ENCODE measurements at regions not wholly inside any gene's neighbourhood (a gene's known extent, or its start where the extent isn't known, plus 50 kb on each side); places are given as distances from the start of the nearest gene placed in this dataset.

GRCh38 chr10:131591936-131592335, 280.4 kb upstream of the TCERG1L start:
- TF ChIP-seq POLR2AphosphoS5 (IDR thresholded peaks at IDR 0.05) (no peak), POLR2A (IDR thresholded peaks at IDR 0.05) (no peak), CTCF (IDR thresholded peaks at IDR 0.05) (no peak)
- intact Hi-C loops (cut with DNase I; ENCODE audit: low total_unique reads), result loop anchor here (5.0 kb wide), 1 partner anchor 60 kb away; no protein-coding TSS in a partner anchor
- H3K4me3 ChIP-seq, result no peak overlapping the region
- no peak overlapping the region for H3K27ac ChIP-seq
- DNase-seq (ENCODE audit: low spot score in 2 of 2), result no peak
- H3K4me1 ChIP-seq, result no peaks in the 10 kb centered on the region
- no peaks in the 10 kb centered on the region for H3K36me3 ChIP-seq
- H3K9me3 ChIP-seq, result no peaks in the 10 kb centered on the region
- H3K27me3 ChIP-seq, result peaks cover 0 to 18% of the 10 kb centered on the region in 2 donors

- Histone ChIP-seq H3K4me3 (no peak overlapping the region), H3K9me3 (peaks cover 10 to 14% of the 10 kb centered on the region in 2 donors), H3K27ac (no peak overlapping the region), H3K36me3 (no peaks in the 10 kb centered on the region), H3K27me3 (peaks cover 0 to 11% of the 10 kb centered on the region in 2 donors), H3K4me1 (no peaks in the 10 kb centered on the region)
- TF ChIP-seq POLR2A (IDR thresholded peaks at IDR 0.05), result no peak
- no peak for TF ChIP-seq POLR2AphosphoS5 (IDR thresholded peaks at IDR 0.05)
- no peak for TF ChIP-seq CTCF (IDR thresholded peaks at IDR 0.05)
- no peak for DNase-seq (ENCODE audit: low spot score in 2 of 2)
- intact Hi-C loops (cut with DNase I; ENCODE audit: low total_unique reads), result no loop called here
Observed at GRCh38 chr10:131609176-131609575, 291.6 kb upstream of the PPP2R2D start.

- no peaks in the 10 kb centered on the region for H3K9me3 ChIP-seq
- no peak for TF ChIP-seq POLR2AphosphoS5 (IDR thresholded peaks at IDR 0.05)
- no peak for TF ChIP-seq POLR2A (IDR thresholded peaks at IDR 0.05)
- TF ChIP-seq CTCF (IDR thresholded peaks at IDR 0.05), result no peak
- DNase-seq (ENCODE audit: low spot score in 2 of 2), result no peak
- H3K27ac ChIP-seq, result no peak overlapping the region
- H3K4me3 ChIP-seq, result no peak overlapping the region
- H3K4me1 ChIP-seq, result no peaks in the 10 kb centered on the region
- intact Hi-C loops (cut with DNase I; ENCODE audit: low total_unique reads), result no loop called here
- peaks cover 0 to 45% of the 10 kb centered on the region in 2 donors for H3K27me3 ChIP-seq
- H3K36me3 ChIP-seq, result no peaks in the 10 kb centered on the region
Observed at GRCh38 chr10:131615150-131615549, 285.7 kb upstream of the PPP2R2D start.

- Histone ChIP-seq H3K4me3 (no peak overlapping the region), H3K27me3 (peaks cover 0 to 50% of the 10 kb centered on the region in 2 donors), H3K9me3 (no peaks in the 10 kb centered on the region), H3K36me3 (no peaks in the 10 kb centered on the region), H3K27ac (no peak overlapping the region), H3K4me1 (no peaks in the 10 kb centered on the region)
- intact Hi-C loops (cut with DNase I; ENCODE audit: low total_unique reads), result no loop called here
- TF ChIP-seq CTCF (IDR thresholded peaks at IDR 0.05) (no peak), POLR2AphosphoS5 (IDR thresholded peaks at IDR 0.05) (no peak), POLR2A (IDR thresholded peaks at IDR 0.05) (no peak)
- no peak for DNase-seq (ENCODE audit: low spot score in 2 of 2)
Observed at GRCh38 chr10:131616040-131616439, 284.8 kb upstream of the PPP2R2D start.

- Histone ChIP-seq H3K4me3 (no peak overlapping the region), H3K27ac (no peak overlapping the region), H3K4me1 (no peaks in the 10 kb centered on the region), H3K27me3 (peaks cover 0 to 56% of the 10 kb centered on the region in 2 donors), H3K9me3 (no peaks in the 10 kb centered on the region), H3K36me3 (no peaks in the 10 kb centered on the region)
- intact Hi-C loops (cut with DNase I; ENCODE audit: low total_unique reads), result no loop called here
- TF ChIP-seq POLR2AphosphoS5 (IDR thresholded peaks at IDR 0.05), result no peak
- no peak for TF ChIP-seq POLR2A (IDR thresholded peaks at IDR 0.05)
- no peak for TF ChIP-seq CTCF (IDR thresholded peaks at IDR 0.05)
- DNase-seq (ENCODE audit: low spot score in 2 of 2), result no peak
Observed at GRCh38 chr10:131617113-131617858, 283.5 kb upstream of the PPP2R2D start.
